NCI-H510A treated with DMSO at 0.1 percent for 48 hours (cell line): ENCODE measurements at regions not wholly inside any gene's neighbourhood (a gene's known extent, or its start where the extent isn't known, plus 50 kb on each side); places are given as distances from the start of the nearest gene placed in this dataset.

Experiments
- DNase-seq: peaks from one replicate; lab custom pipeline; 2025; lab: John Stamatoyannopoulos, UW

DNA sequence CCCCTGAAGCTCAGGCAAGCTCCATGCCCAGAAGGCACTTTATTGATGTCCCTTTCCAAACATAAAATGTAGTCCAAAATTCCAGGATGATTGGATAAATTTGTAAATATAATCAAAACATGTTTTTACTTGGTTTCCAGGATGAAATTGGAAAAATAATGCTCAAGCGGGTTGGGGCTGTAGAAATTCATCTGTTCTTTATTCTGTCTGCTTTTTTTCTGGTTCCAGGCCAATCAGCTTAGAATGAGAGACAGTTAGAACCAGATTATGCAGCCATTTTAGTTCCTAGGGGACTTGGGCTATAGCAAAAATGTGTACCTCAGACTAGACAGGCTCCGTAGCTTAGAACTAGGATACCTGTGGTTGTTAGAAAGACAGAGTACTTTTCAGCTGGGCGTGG is 450.8 kb downstream of the MCTP2 start:
- no peak for DNase-seq

DNA sequence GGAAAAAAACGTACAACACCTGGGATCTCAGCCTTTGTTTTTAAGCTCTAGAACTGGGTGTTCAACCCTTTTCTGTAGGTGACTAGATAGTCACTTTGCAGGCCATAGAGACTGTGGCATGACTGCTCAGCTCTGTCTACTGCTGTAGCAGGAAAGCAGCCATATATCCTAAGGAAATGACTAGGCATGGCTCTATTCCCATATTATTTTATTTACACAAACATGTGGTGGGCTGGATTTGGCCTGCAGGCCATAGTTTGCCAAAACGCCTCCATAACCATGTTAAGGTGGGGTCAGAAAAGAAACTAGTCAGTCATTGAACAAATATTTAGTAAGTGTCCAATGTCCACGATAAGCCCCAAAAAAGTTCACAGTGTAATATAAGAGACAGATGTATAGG is 452.5 kb downstream of the MCTP2 start:
- no peak for DNase-seq

DNA sequence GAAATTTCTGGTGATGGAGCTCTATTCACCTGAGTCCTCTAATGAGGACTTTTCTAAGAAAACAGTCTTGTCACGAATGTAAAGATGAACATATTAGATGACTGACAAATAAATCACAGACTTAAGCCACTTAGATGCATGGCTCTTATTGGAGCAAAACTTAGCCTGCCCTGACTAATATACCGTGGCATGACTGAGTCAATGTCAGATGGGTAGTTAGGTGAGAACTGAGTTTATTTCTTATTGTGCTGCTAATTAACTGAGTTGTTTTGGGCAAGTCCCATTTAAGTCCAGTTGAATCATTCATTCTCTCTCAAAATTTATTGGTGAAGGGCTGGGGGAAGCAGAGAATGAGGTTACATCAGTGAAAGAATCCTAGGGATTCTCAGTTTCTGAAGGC is 459.8 kb downstream of the MCTP2 start:
- no peak for DNase-seq

DNA sequence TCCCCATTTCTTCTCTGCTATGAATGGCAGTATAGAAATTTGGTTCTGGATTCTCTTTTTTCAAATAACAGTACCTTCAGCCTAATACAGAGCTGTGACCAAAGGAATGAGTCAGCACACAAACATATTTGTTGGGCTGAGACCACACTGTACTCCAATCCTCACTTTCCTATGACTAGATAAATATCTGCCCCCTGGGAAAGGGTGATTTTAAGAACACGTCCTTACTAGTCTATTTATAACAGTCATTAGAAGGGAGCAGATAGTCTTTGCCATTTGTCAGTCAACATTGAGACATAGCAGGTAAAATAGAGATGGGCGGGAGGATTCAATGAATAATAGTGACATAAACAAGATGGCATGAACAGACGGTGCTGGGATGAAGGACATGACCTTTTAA is 461.3 kb downstream of the MCTP2 start:
- DNase-seq, result no peak

DNA sequence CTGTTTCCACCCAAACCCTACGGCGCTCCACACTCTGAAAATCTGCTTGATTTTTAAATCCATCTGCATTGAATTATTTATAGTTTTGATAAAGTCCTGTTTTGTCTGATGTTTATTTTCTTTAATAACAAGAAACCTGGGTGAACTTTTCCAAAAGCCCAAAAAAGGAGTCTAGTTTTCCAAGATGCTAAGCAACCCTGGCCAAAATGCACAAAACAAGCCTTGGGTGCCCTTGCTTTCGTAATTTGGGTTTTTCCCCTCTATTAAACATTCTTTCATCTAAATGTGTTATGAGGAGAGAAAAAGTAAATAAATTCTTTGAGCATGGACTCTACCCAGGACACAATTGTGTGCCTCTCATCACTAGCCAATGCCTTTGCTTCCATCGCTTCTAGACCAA is 468.9 kb downstream of the MCTP2 start:
- DNase-seq, result no peak

DNA sequence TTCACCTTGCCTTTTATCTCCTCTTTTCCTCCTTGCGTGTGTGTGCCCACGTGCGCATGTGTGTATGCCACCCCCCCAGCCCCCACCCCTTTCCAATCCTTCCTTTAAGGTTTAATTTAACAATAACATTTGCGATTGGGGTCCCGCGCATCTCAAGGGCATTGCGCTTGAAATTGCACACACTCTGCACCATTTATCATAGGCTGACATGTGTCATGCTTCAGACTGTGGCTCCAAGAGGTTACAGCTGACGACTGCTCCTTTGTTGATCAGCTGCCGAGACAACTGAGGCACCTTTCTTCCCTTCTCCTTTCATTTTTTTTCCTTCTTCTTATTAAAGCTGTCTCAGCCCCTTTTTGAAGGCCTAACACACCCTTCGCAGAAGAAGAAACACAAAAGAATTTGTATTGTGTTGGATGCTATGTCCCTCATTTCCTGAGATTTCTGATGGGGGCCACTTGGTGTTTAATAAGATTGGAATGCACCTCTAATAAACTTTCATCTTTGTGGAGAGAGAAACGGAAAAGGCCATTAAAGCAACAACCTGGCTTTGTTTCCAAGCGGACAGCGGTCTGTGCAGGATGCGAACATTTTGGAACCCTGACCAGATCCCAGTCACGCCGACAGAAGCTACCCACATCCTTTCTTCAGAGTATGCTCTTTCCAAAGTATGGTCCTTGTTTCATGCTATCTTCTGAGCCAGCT is 470.1 kb downstream of the MCTP2 start:
- DNase-seq, result no peak

DNA sequence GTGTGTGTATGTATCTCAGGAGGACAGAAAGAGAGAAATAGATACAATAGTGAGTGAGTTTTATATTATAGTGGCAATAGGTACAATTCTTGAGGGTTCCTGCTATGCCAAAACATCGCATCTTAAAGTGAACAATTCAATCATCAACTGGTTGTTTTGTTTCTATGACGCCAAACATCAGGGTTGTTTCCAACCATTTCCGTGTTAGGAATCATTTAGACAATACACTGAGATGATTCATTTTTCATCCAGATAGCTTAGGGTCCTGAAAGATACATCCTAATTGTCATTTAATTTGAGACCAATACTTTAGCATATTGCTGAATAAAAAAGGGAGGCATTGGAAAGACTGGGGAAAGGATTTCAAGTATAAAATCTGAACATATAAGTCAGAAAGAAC is 472.2 kb downstream of the MCTP2 start:
- no peak for DNase-seq

DNA sequence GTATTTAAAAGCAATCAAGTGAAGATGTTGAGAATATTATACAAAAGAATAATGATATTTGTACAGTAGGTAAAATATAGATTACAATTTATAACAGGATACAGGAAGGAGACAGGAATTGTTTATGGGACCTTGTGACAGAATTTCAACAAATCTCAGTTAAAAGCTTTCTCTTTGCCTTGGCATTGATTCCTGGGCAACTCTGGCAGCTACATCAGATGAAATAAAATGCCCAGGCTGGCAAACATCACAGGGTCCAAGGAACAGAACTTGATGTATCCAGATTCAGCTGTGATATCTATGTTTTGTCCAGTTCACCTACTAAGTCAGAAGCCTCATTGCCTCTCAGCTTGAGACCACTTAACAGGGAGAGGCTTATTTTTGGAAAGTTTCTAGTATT is 473.1 kb downstream of the MCTP2 start:
- no peak for DNase-seq

DNA sequence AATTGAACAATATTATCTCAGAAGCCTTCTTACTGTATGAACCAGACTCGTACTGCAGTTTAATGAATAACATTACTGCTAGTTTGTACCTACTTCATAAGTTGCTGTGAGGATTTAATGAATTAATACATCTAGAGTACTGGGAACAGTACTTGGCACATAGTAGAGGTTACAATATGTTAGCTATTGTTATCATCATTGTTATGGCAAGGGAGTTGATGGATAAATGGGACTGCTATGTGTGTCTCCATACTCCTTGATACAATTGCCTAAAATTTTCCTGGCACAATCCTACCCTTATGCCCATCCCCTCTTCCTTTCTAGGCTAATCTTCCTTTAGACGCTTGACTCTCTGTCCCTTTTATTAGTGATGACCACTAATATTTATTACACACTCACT is 473.6 kb downstream of the MCTP2 start:
- no peak for DNase-seq

DNA sequence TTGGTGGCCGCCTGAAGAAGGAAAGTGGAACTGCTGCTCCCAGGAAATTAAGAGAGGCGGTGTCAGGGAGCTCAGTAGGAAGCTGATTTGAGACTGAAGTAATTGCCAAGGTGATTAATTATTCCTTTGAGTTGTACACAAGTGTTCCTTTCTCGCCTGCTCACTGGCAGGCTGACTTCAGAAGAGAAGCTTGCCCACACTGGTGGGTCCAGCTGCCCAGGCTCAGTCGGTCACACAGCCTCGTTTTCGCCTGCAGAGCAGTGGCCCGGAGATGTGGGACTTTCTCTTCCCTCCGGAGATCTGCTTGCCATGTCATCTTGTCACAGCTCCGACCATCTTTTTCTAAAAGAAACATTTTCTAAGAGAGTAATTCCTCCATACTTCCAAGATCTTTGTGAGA is 478.0 kb downstream of the MCTP2 start:
- DNase-seq, result no peak

DNA sequence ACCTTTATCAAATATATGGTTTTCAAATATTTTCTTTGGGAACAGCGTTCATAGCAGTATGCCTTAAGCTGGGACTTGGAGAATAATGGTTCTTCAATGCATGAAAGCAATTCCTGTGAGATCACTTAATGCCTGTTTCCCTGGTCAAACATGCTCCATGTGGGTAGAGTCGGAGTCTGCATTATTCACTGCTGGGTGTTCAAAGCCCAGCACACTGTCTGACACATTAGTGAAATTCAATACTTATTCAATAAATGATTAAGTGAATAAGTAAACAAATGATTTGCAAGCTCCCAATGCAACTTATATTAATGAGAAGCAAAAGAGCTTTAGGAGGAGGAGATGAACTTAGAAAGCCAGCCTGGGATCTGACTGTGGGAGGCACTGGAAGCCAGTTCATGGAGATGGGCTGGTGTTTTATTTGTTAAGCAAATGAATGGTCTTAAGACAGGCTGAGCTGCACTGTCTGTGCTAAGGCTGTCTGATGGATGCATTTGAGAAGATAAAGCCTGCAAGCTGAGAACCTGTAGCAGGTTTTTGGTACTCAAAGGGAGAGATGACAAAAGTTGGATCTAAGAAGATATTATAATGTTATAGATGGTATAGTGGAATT is 490.8 kb downstream of the MCTP2 start:
- DNase-seq, result no peak

DNA sequence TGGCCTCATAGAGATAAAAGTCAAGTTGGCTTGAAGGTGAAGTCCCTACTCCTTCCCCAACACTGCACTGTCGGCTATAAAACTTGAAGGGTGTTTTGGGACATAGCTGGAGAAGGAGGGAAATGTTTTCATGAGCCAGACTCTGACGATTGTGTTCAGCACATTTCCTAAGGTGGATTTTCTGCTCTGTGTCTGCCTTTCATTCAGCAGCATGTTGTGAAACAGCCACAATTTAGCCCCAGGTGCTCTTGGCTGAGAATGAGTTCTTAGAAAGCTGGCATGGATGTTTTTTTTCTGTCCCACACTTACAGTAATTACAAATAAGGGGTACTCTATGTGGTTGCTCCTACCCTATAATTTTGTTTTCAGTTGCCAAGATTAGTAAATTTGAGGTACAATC is 492.4 kb downstream of the MCTP2 start:
- no peak for DNase-seq

DNA sequence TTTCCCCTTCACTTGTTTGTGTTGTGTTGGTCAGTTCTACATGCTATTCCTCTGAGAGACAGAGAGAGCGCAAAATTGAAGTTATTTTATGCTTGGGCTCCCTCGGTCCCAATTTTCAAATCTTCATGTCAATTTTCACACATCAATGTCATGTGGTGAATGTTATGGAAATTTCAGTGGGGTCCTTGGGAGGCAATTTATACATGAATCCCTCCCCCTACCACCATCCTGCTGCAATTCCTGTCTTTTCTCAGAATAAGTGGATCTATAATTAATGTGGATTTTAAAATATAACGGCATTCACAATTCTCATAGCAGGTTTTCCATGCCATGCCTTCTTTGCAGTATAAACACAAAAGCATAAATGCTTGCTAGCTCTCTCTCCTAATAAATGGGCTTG is 499.9 kb downstream of the MCTP2 start:
- no peak for DNase-seq

DNA sequence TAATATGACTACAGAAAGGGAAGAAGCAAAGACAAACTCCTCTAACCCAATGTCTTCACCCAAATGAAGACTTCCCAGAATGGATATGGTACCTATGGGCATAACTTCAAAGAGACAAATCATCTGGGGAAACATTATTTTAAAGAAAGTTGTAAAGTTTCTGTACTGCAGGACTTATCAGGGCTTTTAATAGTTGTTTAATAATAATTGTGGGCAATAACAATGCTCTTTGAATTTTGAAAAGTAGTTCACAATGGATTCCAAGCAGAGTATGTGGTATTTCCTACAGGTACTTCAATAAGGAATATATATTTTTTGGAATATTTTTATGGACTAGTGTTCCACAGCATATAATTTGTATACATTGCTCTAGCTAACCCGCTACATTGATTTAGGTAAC is 503.1 kb downstream of the MCTP2 start:
- DNase-seq, result no peak

DNA sequence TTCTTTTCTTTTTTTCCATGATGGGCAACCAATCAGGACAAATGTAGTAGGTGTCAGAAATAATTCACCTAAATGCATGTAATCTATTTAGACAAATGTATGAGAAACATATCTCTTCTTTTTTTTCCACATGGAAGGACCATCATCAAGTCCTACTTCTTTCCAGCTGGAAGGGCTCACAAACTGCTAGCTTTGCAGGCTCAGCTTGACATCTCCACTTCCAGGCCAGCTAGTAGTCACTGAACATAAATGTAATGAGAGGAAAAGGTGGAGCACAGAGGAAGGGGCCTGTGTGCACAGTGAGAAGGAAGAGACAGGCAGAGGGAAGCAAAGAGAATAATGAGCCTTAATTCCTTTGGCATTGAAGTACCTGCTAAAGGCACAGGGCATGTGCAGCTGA is 504.9 kb downstream of the MCTP2 start:
- no peak for DNase-seq

DNA sequence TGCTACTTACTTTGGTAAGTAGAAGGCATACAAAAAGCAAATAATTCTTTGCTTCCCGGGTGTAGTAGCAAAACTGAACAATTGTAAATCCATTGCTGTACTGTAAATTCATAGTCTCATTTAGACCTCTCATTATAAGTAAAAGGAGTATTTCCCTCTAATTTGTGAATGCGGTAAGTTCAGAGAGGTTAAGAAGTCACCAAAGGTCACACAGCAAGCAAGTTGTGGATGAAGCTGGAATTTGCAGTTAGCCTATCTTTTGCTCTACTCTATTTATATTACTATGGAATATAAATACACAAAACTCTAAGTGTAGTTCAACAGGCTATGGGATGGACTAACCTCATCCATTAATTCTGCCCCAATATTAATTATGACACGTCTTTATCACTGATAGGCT is 508.3 kb downstream of the MCTP2 start:
- DNase-seq, result no peak

DNA sequence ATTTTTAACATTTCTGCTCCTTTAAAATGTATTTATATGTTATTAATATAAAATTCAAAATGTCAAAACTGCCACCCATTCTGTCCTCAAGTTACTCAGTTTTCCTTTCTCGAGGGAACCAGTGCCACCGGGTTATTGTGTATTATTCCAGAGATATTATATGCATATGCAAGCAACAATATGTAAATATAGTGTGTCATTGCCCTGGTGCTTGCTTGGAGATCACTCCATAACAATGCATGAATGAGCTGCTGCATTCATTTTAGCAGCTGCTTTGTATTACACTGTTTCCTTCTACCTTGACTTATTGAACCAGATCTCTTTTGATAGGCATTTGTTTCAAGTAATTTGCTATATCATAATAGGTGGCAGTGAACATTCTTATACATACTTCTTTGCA is 509.1 kb downstream of the MCTP2 start:
- DNase-seq, result no peak

DNA sequence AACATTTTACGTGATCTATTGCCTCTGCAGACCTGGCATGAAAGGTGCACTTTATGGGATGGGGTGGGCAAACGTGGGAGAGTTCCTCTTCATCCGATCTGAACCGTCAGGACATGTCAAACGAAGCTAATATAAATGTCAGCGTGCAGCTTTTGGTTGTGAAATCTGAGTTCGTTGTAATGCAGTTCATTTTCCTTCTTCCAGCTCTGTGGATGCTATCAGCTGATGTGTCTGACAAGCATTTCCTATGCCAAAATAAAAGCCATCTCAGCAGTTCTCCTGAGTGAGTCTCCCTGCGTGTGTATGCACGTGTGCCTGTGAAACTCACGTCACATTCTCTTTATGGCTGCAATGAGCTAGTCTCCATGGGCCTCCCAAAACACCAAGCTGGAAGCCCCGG is 512.3 kb downstream of the MCTP2 start:
- DNase-seq, result no peak

DNA sequence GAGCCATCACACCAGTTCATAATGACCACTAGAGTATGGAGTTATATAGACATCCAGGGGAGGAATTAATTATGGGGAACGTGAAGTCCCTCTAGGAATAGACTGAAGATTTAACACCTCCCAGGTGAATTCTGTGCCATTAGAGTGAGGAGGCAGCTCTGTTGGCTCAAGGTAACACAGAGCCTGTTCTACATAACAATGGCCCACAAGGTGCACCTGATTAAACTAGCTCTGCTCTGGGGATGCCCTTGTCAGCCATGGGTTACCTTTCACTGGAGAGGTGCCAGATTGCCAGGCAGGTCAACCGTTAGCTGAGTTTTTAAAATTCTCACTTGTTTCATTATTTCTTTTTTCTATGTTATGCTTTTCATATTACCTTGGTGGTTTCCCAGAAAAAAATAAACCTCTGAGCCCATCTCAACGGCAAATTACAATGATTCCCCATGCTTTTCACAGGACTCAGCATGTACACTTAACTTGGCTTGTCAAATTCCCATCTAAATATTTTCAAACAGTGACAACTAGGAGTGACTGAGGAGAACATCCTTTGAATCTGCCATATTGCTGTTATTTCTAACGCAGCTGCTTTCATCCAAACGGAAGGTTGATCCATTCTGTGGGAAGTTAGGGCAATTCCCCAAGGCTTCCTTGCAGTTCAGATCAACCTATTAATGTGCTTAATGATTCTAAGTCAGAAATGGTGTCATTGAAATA is 512.9 kb downstream of the MCTP2 start:
- DNase-seq, result no peak

DNA sequence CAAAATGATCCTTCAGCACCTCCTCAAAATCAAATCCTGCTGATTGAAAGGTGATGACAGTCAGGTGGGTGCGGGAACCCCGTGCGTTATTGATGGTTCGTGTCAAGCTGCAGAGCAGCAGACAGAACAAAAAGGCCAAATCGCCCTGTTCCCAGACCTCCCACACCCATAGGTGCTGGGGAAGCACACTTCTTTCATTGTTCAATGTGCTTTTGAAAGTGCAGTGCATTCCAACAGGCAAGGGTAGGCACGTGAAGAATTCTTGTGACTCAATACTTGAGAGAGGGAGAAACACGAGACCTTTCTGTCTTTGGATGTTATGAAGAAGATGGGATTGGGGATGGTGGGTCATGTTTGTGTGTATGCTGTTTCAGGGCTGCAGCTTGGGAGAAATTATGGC is 514.0 kb downstream of the MCTP2 start:
- no peak for DNase-seq

DNA sequence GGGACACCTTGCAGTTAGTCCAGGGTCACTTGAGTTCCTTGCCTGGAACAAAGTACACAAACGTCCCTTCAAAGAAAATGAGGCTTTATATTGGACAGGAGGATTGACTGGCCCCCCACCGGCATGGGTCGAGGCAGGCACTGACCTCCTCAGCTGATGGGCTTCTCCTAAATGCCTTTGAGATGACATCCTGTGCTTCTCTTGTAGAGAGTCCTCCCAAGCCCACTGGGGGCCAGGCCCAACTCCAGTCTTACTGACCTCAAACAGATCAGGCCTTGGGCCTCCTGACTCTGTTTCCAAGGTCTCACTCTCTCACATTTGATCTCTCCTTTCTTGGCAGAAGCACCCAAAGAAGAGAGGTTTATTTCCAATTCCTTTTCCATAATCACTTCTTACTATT is 516.1 kb downstream of the MCTP2 start:
- DNase-seq, result no peak

DNA sequence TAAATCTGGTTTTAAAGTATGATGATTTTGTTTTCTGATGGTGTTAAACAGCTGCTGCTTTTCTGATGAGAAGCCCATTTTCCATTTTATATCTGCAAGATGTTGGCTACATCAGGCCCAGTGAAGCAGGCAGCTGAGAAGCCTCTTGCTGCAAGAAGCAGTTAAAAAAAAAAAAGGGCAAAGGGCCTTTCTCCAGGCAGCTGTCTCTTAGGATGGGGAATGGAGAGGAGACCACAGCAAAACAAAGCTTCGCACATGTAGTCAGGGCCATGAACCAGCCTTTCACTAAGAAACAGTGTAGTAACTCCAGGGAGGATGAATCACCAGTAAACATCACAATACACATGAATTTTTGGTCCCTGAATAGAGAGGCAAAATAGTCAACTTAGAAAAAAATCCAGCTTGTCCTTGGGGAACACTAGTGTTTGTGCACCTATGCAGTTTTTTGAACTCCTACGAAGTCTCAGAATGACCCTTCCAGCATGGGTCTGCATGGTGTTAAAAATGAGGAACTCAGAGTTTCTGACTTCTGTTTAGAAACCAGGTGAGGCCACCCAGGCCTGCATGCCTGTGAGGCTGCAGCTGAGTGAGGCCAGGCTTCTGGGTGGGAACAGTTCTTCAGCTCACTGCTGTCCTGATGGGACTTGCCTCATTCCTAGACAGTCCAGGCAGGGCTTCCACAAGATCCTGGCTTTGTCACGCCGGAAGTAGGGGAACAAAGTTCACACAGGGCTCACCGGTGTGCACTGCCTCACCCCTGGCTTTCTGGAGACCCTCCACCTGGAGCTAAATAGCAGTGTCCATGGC is 518.7 kb downstream of the MCTP2 start:
- DNase-seq, result no peak

DNA sequence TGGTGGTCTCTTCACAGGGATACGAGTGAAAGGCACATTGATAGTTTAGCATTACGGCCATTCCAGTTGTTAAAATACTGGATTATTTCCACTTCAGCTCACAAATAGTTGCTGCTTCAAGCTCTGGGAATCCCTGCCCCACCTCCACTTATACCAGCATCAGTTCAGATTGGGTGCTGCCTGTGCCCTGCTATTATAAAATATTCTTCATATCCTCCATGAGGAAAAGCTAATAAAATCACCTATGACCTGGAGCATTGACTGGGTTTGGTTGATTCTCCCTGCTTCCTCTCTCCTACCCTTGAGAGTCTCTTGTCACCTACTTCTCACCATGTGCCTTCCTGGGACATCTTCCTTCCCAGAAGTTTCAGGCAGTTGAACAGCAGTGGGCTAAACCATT is 529.0 kb downstream of the MCTP2 start:
- no peak for DNase-seq
